Panc1 (cell line): ENCODE measurements at regions not wholly inside any gene's neighbourhood (a gene's known extent, or its start where the extent isn't known, plus 50 kb on each side); places are given as distances from the start of the nearest gene placed in this dataset.

ENCODE experiments used
- CTCF ChIP-seq: fragments of 450-650 bp; IDR thresholded peaks from 2 replicates; pipeline ENCODE4 v1.5.1; 2017; ENCODE audit warnings: mild to moderate bottlenecking
- POLR2AphosphoS5 ChIP-seq: IDR thresholded peaks from 2 replicates; pipeline ENCODE4 v1.6.1; 2012; ENCODE audit warnings: mild to moderate bottlenecking, low read depth, low read length, moderate library complexity
- REST ChIP-seq, 2 experiments: IDR thresholded peaks; 2 replicates each; pipeline ENCODE4 v1.6.1; 2011 to 2012; ENCODE audit warnings: low read depth in 2 of 2, control low read depth in 1 of 2, low read length in 1 of 2, mild to moderate bottlenecking in 1 of 2, moderate library complexity in 1 of 2; ENCODE audit not compliant: insufficient read depth in 1 of 2

DNA sequence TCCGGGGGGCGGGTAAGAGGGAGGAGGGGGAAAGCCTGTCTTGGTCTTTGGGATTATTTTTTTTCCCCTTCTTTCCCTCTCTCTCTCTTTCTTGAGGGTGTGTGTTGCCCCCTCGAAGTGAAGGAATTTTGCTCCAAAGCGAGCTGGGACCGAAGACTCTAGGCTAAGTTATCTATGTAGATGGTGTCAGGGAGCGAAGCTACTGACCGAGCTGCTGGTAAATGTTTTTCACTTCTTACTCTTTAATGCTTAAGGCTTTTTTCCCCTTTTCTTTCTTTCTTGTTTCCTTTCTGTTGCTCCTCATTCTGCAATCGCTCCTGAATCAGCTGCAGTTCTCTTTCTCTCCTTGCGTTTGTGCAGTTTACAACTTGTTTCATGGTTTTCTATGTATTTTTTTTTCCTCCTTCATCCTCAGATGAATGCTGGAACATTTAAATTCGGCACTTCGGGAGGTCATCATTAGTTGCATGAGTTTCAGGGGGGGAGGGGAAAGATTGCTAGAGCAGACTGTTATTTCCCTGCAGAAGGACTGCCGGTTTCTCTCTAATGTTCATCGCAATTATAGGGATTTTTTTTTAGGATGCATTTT lies 1312.0 kb upstream of the WWC1 start:
- TF ChIP-seq CTCF (no peak), POLR2AphosphoS5 (no peak), REST (IDR thresholded peaks at IDR 0.05; ENCODE audit: insufficient read depth in 1 of 2, low read depth in 2 of 2, low read length in 1 of 2) (no peak)
